Testis (tissue), 2 donors: ENCODE measurements at regions not wholly inside any gene's neighbourhood (a gene's known extent, or its start where the extent isn't known, plus 50 kb on each side); places are given as distances from the start of the nearest gene placed in this dataset.

Source experiments
- CTCF ChIP-seq, 3 experiments: fragments of 450-650 bp in 2 of 3; fragments of 200-600 bp in 1 of 3; sonication (generic) in 1 of 3; IDR thresholded peaks; one replicate each; pipeline ENCODE4 v1.5.1; 2016 to 2019; ENCODE audit warnings: antibody characterized with exemption in 3 of 3, mild to moderate bottlenecking in 2 of 3, moderate library complexity in 1 of 3
- POLR2A ChIP-seq: fragments of 450-650 bp; IDR thresholded peaks from one replicate; pipeline ENCODE4 v1.6.1; 2017; ENCODE audit warnings: antibody characterized with exemption, mild to moderate bottlenecking, moderate library complexity

DNA sequence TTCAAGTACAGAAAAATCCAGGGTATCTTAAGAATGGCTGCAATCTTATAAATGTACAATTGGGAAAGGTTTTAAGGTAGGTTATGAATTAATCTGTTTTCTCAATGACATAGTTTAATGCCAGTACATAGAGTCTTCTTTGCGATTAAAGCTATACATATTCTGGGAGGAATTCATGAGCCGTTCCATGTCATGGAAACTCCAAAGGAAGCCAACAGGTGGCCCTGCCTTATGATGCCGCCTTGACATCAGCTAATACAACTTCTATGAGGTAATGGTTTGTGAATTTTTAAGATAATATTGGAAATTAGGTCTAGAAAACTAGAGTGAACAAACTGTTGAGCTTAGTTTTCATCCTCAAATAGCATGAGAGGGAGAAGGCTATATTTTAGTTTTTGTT, 713.4 kb downstream of the EFNA5 start:
- no peak for TF ChIP-seq CTCF (IDR thresholded peaks at IDR 0.05)
- TF ChIP-seq POLR2A = no peak
